Activated T-helper 2 cell treated with anti-CD3 and anti-CD28 coated beads, Interferon-gamma antibody, Interleukin-2, Interleukin-4, amounts not matched to agents 10 μg/mL and 5 μg/mL and 100 μg/mL, durations not matched to agents 14 hours and 24 hours and 36 hours (primary cell): ENCODE measurements at regions not wholly inside any gene's neighbourhood (a gene's known extent, or its start where the extent isn't known, plus 50 kb on each side); places are given as distances from the start of the nearest gene placed in this dataset.
"Not testable (repeated sequence)": the region's sequence is repeated elsewhere in the genome, so short reads cannot be mapped to it uniquely, and the experiment has no call there.

Experiments used
- DNase-seq: peaks from one replicate; pipeline ENCODE4 v3.0.0; 2021; ENCODE audit warnings: low spot score
- H3K27ac Mint-ChIP-seq: one replicate; pipeline ENCODE4 v1.8.0; 2021; ENCODE audit warnings: mixed read lengths
- H3K27me3 Mint-ChIP-seq: one replicate; pipeline ENCODE4 v1.8.0; 2021; ENCODE audit warnings: low read depth, mixed read lengths
- H3K36me3 Mint-ChIP-seq: one replicate; pipeline ENCODE4 v1.8.0; 2021; ENCODE audit warnings: low read depth, mixed read lengths
- H3K4me1 Mint-ChIP-seq: one replicate; pipeline ENCODE4 v1.8.0; 2021; ENCODE audit warnings: low read depth, mixed read lengths
- H3K4me3 Mint-ChIP-seq: one replicate; pipeline ENCODE4 v1.8.0; 2021; ENCODE audit warnings: low read depth, mild to moderate bottlenecking, moderate library complexity, mixed read lengths
- H3K9me3 Mint-ChIP-seq: one replicate; pipeline ENCODE4 v1.8.0; 2021; ENCODE audit warnings: mixed read lengths
- intact Hi-C: fragments of 100-400 bp; cut with micrococcal nuclease; formaldehyde crosslinking; loops from one replicate; pipeline ENCODE4 v1.15.1; 2023

DNA sequence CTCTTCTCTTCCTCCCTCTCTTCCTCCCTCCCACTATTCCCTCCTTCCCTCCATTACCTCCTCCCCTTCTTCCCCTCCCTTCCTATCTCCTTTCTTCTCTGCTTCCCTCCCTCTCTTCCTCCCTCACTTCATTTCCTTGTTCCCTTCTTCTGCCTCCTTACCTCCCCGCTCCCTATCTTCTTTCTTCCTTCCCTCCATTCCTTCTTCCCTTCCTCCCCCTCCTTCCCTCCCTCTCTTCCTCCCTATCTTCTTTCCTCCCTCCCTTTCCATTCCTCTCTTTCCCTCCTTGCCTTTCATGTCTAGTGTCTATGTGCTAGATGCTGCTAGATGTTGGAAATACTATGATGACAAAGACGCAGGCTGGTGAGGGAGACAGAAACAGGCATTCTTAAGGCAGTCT lies 246.0 kb downstream of the TDRD15 start:
- H3K4me1 Mint-ChIP-seq: no peaks in the 10 kb centered on the region
- H3K36me3 Mint-ChIP-seq: no peaks in the 10 kb centered on the region
- no peaks in the 10 kb centered on the region for H3K9me3 Mint-ChIP-seq
- H3K27ac Mint-ChIP-seq: no peak overlapping the region
- DNase-seq: no peak
- intact Hi-C loops: no loop called here
- no peaks in the 10 kb centered on the region for H3K27me3 Mint-ChIP-seq
- H3K4me3 Mint-ChIP-seq: no peak overlapping the region

DNA sequence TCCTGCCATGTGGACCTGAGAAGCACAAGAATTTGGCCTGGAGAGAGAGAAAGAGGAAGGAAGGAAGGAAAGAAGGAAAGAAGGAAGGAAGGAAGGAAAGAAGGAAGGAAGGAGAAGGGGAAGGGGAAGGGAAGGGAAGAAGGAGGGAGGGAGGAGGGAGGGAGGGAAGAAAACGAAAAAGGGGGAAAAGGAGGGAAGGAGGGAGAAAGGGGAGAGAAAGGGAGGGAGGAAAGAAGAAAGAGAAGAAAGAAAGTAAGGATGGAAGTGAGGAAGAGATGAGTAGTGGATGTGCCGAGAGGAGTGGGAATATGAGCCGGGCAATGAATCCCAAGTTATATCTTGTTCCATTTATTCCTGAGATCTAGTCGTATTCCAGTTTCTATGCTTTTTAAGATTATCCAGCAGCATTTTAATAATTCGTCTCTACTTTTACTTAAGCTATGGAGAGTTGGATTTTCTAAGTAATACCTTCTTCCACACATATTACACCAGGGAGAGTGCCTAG lies 247.8 kb downstream of the TDRD15 start:
- H3K4me3 Mint-ChIP-seq: no peak overlapping the region
- no peak for DNase-seq
- no peaks in the 10 kb centered on the region for H3K27me3 Mint-ChIP-seq
- H3K9me3 Mint-ChIP-seq: no peaks in the 10 kb centered on the region
- intact Hi-C loops: no loop called here
- no peaks in the 10 kb centered on the region for H3K36me3 Mint-ChIP-seq
- no peaks in the 10 kb centered on the region for H3K4me1 Mint-ChIP-seq
- H3K27ac Mint-ChIP-seq: no peak overlapping the region

DNA sequence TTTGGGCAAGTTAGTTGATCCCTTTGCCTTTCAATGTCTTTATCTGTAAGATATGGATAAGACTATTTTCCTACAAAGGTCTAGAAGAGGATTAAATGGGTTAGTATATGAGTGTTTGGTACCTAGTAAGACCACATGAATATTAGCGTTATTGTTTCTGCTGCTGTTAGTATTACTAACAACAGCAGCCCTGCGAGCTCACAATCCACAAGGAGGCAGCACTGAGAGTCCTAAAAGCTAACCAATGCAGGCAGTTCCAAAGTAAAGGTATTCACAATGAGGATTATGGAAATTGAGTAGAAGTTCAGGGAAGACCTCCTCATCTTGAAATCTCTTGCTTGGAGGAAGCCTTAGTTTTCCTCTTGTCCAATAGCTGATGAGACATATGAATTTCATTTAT lies 248.9 kb downstream of the TDRD15 start:
- no peaks in the 10 kb centered on the region for H3K9me3 Mint-ChIP-seq
- H3K4me3 Mint-ChIP-seq: no peak overlapping the region
- no peaks in the 10 kb centered on the region for H3K4me1 Mint-ChIP-seq
- intact Hi-C loops: no loop called here
- H3K27ac Mint-ChIP-seq: no peak overlapping the region
- H3K36me3 Mint-ChIP-seq: no peaks in the 10 kb centered on the region
- H3K27me3 Mint-ChIP-seq: no peaks in the 10 kb centered on the region
- no peak for DNase-seq

DNA sequence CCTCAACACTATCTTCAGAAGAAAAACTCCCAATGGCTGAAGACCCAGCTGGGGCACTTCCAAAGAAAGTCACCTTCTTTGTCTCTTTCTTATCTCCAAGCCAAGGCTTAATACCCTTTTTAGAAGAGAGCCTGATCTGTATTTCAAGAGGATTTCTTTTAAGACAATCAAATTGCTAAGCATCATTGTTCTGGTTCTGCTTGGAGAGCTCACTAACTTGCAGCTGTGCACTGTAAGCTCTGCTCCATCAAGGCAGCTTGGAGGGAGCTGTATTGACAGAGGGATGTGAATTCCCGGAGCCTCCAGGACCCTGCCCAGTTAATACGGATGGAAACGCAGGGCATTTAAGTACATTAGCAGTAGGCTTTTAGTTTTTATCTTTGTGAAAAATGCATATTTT lies 253.1 kb downstream of the TDRD15 start:
- Mint-ChIP-seq H3K27ac (no peak overlapping the region), H3K27me3 (no peaks in the 10 kb centered on the region), H3K4me1 (no peaks in the 10 kb centered on the region), H3K9me3 (peaks cover 3% of the 10 kb centered on the region), H3K36me3 (no peaks in the 10 kb centered on the region), H3K4me3 (no peak overlapping the region)
- no peak for DNase-seq
- intact Hi-C loops: no loop called here

DNA sequence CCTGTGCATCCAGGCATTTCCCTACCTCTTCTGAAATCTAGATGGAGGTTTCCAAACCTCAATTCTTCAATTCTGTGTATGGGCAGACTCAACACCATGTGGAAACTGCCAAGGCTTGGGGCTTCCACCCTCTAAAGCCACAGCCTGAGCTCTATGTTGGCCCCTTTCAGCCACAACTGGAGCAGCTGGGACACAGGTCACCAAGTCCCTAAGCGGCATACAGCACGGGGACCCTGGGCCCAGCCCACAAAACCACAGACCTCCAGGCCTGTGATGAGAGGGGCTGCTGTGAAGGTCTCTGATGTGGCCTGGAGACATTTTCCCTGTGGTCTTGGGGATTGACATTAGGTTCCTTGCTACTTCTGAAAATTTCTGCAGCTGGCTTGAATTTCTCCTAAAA lies 255.4 kb downstream of the TDRD15 start:
- H3K9me3 Mint-ChIP-seq: peaks cover 3% of the 10 kb centered on the region
- H3K4me3 Mint-ChIP-seq: no peak overlapping the region
- DNase-seq: no peak
- intact Hi-C loops: no loop called here
- no peaks in the 10 kb centered on the region for H3K36me3 Mint-ChIP-seq
- no peaks in the 10 kb centered on the region for H3K4me1 Mint-ChIP-seq
- H3K27me3 Mint-ChIP-seq: no peaks in the 10 kb centered on the region
- no peak overlapping the region for H3K27ac Mint-ChIP-seq

DNA sequence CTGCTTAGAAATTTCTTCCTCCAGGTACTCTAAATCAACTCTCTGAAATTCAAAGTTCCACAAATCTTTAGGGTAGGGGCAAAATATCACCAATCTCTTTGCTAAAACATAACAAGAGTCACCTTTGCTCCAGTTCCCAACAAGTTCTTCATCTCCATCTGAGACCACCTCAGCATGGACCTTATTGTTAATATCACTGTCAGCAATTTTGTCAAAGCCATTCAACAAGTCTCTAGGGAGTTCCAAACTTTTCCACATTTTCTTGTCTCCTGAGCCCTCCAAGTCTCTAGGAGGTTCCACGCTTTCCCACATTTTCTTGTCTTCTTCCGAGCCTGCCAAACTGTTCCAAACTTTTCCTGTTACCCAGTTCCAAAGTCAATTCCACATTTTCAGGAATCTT lies 255.9 kb downstream of the TDRD15 start:
- H3K4me3 Mint-ChIP-seq, H3K27me3 Mint-ChIP-seq, H3K27ac Mint-ChIP-seq, intact Hi-C loops, H3K4me1 Mint-ChIP-seq, H3K9me3 Mint-ChIP-seq, DNase-seq, H3K36me3 Mint-ChIP-seq: not testable (repeated sequence)

DNA sequence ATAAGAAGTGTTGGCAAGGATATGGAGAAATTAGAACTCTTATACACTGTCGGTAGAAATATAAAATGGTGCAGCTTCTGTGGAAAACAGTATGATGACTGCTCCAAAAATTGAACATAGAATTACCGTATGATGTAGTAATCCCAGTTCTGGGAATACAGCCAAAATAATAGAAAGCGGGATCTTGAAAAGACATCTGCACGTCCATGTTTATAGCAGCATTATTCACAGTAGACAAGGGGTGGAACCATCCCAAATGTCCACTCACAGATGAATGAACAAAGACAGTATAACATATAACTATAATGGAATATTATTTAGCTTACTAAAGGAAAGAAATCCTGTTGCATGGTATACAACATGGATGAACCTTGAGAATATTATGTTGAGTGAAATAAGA lies 257.7 kb downstream of the TDRD15 start:
- Mint-ChIP-seq H3K4me3 (no peak overlapping the region), H3K36me3 (no peaks in the 10 kb centered on the region), H3K27ac (no peak overlapping the region), H3K4me1 (no peaks in the 10 kb centered on the region), H3K27me3 (no peaks in the 10 kb centered on the region), H3K9me3 (peaks cover 3% of the 10 kb centered on the region)
- intact Hi-C loops: no loop called here
- no peak for DNase-seq

DNA sequence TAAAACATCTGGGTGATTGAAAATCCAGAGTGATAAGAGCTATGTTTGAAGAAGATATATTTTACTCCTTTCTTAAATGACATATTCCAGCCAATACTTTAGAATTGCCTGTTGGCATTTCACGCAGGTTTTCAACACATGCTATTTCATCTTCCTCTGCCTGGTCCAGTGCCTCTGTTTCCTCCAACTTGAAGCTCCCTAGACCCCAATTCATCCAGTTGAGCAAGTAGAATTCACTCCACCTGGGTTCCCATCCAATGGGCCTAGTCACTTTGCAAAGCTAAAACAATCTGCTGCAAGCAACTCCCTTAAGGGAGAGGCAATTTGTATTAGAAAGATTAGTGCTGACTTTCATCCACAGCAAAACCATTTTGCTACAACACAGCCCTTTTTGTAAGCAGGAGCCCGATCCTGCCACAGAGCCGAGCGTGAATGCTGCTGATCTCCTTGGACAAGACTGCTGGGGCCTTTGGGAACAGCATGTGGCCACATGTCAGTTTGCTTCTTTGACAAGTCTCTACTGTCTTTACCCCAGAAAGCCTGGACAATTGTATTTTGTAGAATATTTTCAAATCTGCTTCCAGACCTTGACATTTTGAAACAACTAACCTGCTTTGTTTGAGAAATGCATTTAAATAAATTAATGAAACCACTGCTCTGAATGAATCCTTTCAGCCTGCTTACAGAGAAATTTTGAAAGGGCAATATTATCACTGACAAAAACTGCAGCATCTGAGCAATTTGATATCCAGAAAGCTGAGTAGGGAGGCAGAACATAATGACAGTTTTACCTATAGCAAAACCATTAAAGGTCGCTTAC lies 259.1 kb downstream of the TDRD15 start:
- Mint-ChIP-seq H3K36me3 (no peaks in the 10 kb centered on the region), H3K27ac (no peak overlapping the region), H3K4me1 (no peaks in the 10 kb centered on the region), H3K4me3 (no peak overlapping the region), H3K27me3 (no peaks in the 10 kb centered on the region), H3K9me3 (peaks cover 3% of the 10 kb centered on the region)
- intact Hi-C loops: no loop called here
- no peak for DNase-seq

DNA sequence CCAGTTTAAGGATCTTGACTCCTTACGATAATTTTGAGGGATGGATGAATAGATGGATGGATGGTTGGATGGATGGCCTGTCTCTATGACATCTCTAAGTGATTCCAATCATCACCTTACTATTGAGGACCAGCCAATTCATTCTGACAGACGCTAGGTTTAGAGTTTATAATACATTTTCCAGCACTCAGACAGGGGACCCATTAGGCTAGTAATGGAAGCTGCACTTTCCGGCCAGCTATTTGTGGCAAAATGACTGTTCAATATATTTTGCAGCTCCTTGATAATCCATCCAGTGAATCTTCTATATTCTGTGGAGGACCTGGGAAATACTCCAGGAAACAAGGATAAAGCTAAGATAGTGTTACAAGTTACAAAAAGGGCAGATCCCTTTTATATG lies 262.9 kb downstream of the TDRD15 start:
- no peak overlapping the region for H3K4me3 Mint-ChIP-seq
- no peaks in the 10 kb centered on the region for H3K27me3 Mint-ChIP-seq
- no peak overlapping the region for H3K27ac Mint-ChIP-seq
- no peaks in the 10 kb centered on the region for H3K36me3 Mint-ChIP-seq
- no peak for DNase-seq
- H3K9me3 Mint-ChIP-seq: no peaks in the 10 kb centered on the region
- intact Hi-C loops: no loop called here
- H3K4me1 Mint-ChIP-seq: no peaks in the 10 kb centered on the region

DNA sequence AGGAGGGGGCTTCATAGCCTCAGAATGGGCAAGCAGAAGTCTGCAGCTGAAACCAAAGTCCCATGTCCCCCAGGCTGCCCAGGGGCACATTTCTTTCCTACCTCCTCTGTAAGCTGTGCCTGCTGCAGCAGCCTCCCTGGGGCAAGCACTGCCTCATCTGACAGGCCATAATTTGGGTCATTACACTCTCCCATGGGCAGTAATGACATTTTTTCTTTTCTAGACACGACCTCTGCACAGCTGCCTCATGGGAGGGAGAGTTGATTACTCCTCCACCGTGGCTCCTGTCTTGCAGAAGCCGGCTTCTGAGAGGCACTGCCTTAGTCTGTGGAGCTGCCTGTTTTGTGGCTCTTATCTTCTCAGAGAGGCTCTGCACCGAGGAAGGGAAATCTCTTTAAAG lies 268.9 kb downstream of the TDRD15 start:
- H3K36me3 Mint-ChIP-seq: no peaks in the 10 kb centered on the region
- H3K27me3 Mint-ChIP-seq: no peaks in the 10 kb centered on the region
- H3K4me3 Mint-ChIP-seq: no peak overlapping the region
- intact Hi-C loops: no loop called here
- no peak for DNase-seq
- H3K9me3 Mint-ChIP-seq: no peaks in the 10 kb centered on the region
- H3K4me1 Mint-ChIP-seq: no peaks in the 10 kb centered on the region
- H3K27ac Mint-ChIP-seq: no peak overlapping the region

DNA sequence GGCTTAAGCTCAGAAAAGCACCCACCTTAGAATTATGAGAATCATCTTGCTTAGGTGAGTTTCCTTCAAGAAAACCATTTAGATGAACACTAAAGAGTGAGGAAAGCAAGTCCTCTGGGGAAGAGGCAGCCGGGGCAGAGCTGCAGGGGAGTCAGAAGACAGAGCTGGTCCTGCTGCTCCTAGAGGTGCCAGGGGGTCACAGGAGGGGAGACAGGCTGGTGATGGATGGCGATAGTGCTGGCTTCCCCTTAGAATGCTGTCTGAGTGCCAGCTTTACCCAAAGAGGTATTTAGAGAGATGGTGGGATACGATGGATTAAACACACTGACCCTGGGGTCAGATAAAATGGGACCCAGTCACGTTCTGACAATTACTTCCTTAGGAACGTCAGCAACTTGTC lies 269.4 kb downstream of the TDRD15 start:
- no peak overlapping the region for H3K27ac Mint-ChIP-seq
- no peaks in the 10 kb centered on the region for H3K9me3 Mint-ChIP-seq
- intact Hi-C loops: no loop called here
- H3K27me3 Mint-ChIP-seq: no peaks in the 10 kb centered on the region
- H3K36me3 Mint-ChIP-seq: no peaks in the 10 kb centered on the region
- H3K4me1 Mint-ChIP-seq: no peaks in the 10 kb centered on the region
- no peak overlapping the region for H3K4me3 Mint-ChIP-seq
- DNase-seq: no peak

DNA sequence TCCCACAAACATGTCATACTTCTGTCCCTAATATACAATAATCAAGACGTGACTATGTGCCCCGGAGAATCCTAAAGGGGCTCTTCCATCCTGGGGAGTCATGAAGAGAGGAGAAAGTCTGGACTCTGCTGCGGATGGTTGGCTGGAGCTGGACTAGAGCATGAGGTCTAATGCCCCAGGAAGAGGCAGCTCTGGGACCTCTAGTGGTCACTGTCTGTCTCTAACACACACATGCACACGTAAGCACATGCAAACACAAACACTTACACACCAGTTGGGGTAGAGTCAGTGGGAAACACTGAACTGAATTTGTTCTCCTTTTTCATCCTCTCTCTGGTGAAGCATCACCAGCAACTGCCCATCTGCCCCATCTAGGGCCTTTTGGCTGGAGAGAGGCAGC lies 271.6 kb downstream of the TDRD15 start:
- Mint-ChIP-seq H3K27ac (no peak overlapping the region), H3K4me1 (no peaks in the 10 kb centered on the region), H3K9me3 (no peaks in the 10 kb centered on the region), H3K4me3 (no peak overlapping the region), H3K27me3 (no peaks in the 10 kb centered on the region), H3K36me3 (no peaks in the 10 kb centered on the region)
- intact Hi-C loops: no loop called here
- DNase-seq: no peak

DNA sequence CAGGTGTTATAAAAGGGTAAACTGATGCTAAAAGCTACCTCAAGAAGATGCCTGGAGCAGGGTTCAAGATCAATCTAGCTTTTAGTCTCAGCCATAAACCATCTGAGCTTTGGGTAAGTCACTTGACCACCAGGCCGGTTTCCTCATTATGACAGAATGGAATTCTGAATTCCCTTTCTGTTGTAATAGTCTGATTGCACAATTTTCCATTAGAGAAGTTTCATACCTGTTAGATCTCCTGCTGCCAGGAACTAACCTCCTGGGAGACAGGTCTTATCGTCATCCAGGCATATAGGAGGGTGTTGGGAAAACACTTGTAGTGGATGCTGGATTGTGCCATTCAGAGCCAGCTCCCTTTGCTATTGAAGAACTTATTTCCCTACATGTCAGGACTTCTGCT lies 272.5 kb downstream of the TDRD15 start:
- Mint-ChIP-seq H3K27me3 (no peaks in the 10 kb centered on the region), H3K4me1 (no peaks in the 10 kb centered on the region), H3K27ac (no peak overlapping the region), H3K9me3 (no peaks in the 10 kb centered on the region), H3K4me3 (no peak overlapping the region), H3K36me3 (no peaks in the 10 kb centered on the region)
- intact Hi-C loops: no loop called here
- no peak for DNase-seq
